HCT116 (cell line): ENCODE measurements at regions not wholly inside any gene's neighbourhood (a gene's known extent, or its start where the extent isn't known, plus 50 kb on each side); places are given as distances from the start of the nearest gene placed in this dataset.

Experiments
- ATAC-seq: fragments of 200-7000 bp; cut with Tn5 transposase; 2 replicates; pipeline ENCODE4 v1.9.1; 2020; ENCODE audit warnings: mild to moderate bottlenecking, moderate library complexity
- BruUV-seq: library from RNA; stranded (reverse); fragments of 400-500 nt; replicated peaks from 2 replicates; lab custom pipeline; 2021; lab: Mats Ljungman, UMichigan
- CTCF ChIA-PET: fragments of 300-600 bp; sonication (Branson Sonifier 250); formaldehyde crosslinking; loops from one replicate; lab custom pipeline; 2021; ENCODE audit warnings: antibody characterized with exemption; lab: Charles Lee
- POLR2A ChIA-PET: fragments of 300-600, 350-600 bp; sonication (Branson Sonifier 250); formaldehyde crosslinking; loops from one replicate; lab custom pipeline; 2021; ENCODE audit warnings: antibody characterized with exemption; lab: Charles Lee
- RAD21 ChIA-PET, 2 experiments: fragments of 300-600 bp; sonication (Branson Sonifier 250); formaldehyde crosslinking; loops; one replicate each; lab custom pipeline; 2023; ENCODE audit warnings: low total read pairs in 2 of 2; ENCODE audit not compliant: uncharacterized antibody in 2 of 2, unreplicated experiment in 2 of 2, low non-redundant PET in 1 of 2; lab: Charles Lee
- DNase-seq: peaks from one replicate; pipeline ENCODE4 v3.0.0-alpha.2; 2010; ENCODE audit warnings: low read depth, low spot score
- H2AFZ ChIP-seq: fragments of 200-600 bp; shearing (Covaris generic), sonication (generic); 2 replicates; pipeline ENCODE4 v1.6.1; 2017; ENCODE audit warnings: low read depth, mixed run types, mixed read lengths, antibody characterized with exemption, low read length; ENCODE audit not compliant: poor library complexity, severe bottlenecking
- H3K27ac ChIP-seq: 2 replicates; pipeline ENCODE4 v1.5.1; 2012; ENCODE audit warnings: low read depth, low read length
- H3K27me3 ChIP-seq: fragments of 200-600 bp; sonication (generic); 2 replicates; pipeline ENCODE4 v1.6.1; 2016; ENCODE audit warnings: mixed run types, low read length, mixed read lengths; ENCODE audit not compliant: insufficient read depth
- H3K36me3 ChIP-seq, 2 experiments: fragments of 200-500 bp in 1 of 2; fragments of 200-600 bp in 1 of 2; sonication (Bioruptor generic) in 1 of 2; sonication (generic) in 1 of 2; 2 replicates each; pipeline versions ENCODE4 v1.5.1 to v1.6.1; 2014 to 2016; ENCODE audit warnings: low read length in 2 of 2, inconsistent platforms in 1 of 2, mixed read lengths in 1 of 2, mixed run types in 1 of 2; ENCODE audit not compliant: insufficient read depth in 2 of 2, control insufficient read depth in 1 of 2
- H3K4me1 ChIP-seq, 2 experiments: fragments of 200-600 bp in 1 of 2; sonication (generic) in 1 of 2; 2 replicates each; pipeline versions ENCODE4 v1.5.1 to v1.6.1; 2012 to 2017; ENCODE audit warnings: low read length in 2 of 2, inconsistent platforms in 1 of 2, mild to moderate bottlenecking in 1 of 2, mixed read lengths in 1 of 2, mixed run types in 1 of 2, moderate library complexity in 1 of 2; ENCODE audit not compliant: insufficient read depth in 2 of 2, control insufficient read depth in 1 of 2
- H3K4me2 ChIP-seq: fragments of 200-600 bp; sonication (generic); 2 replicates; pipeline ENCODE4 v1.6.1; 2017; ENCODE audit warnings: mixed run types, low read length, mixed read lengths
- H3K4me3 ChIP-seq, 2 experiments: fragments of 200-600 bp in 1 of 2; sonication (generic) in 1 of 2; replicated peaks in 1 of 2; 2 replicates each; pipeline ENCODE4 v1.5.1; 2011 to 2016; ENCODE audit warnings: low read length in 2 of 2, control low read depth in 1 of 2, low read depth in 1 of 2, mild to moderate bottlenecking in 1 of 2, mixed read lengths in 1 of 2, mixed run types in 1 of 2
- H3K79me2 ChIP-seq: fragments of 200-600 bp; sonication (generic); 2 replicates; pipeline ENCODE4 v1.6.1; 2017; ENCODE audit warnings: mild to moderate bottlenecking, mixed run types, low read length, moderate library complexity, mixed read lengths; ENCODE audit not compliant: insufficient read depth
- H3K9ac ChIP-seq: fragments of 200-600 bp; sonication (generic); 2 replicates; pipeline ENCODE4 v1.6.1; 2016; ENCODE audit warnings: low read length, mixed read lengths
- H3K9me2 ChIP-seq: fragments of 200-600 bp; sonication (generic), shearing (Covaris generic); 2 replicates; pipeline ENCODE4 v1.6.1; 2017; ENCODE audit warnings: mixed run types, mild to moderate bottlenecking, moderate library complexity; ENCODE audit not compliant: insufficient read depth
- H3K9me3 ChIP-seq, 2 experiments: fragments of 200-500 bp in 1 of 2; fragments of 200-600 bp in 1 of 2; sonication (Bioruptor generic) in 1 of 2; sonication (generic) in 1 of 2; 2 replicates each; pipeline ENCODE4 v1.6.1; 2014 to 2017; ENCODE audit warnings: low read length in 2 of 2, mixed read lengths in 2 of 2, inconsistent platforms in 1 of 2, low read depth in 1 of 2, mild to moderate bottlenecking in 1 of 2, mixed run types in 1 of 2, moderate library complexity in 1 of 2; ENCODE audit not compliant: control insufficient read depth in 1 of 2, insufficient read depth in 1 of 2
- H4K20me1 ChIP-seq: fragments of 200-600 bp; sonication (generic), shearing (Covaris generic); 2 replicates; pipeline ENCODE4 v1.6.1; 2017; ENCODE audit warnings: mixed run types, mild to moderate bottlenecking, moderate library complexity; ENCODE audit not compliant: insufficient read depth
- ELF1 ChIP-seq: IDR thresholded peaks from 2 replicates; pipeline ENCODE4 v1.6.1; 2012; ENCODE audit warnings: low read depth, borderline replicate concordance
- EZH2 ChIP-seq: fragments of 200-600 bp; sonication (generic); IDR thresholded peaks from 2 replicates; pipeline ENCODE4 v1.6.1; 2017; ENCODE audit warnings: antibody characterized with exemption, mixed run types
- EZH2phosphoT487 ChIP-seq: fragments of 200-600 bp; IDR thresholded peaks from 2 replicates; pipeline ENCODE4 v1.6.1; 2018; ENCODE audit warnings: antibody characterized with exemption, borderline replicate concordance
- FOSL1 ChIP-seq: IDR thresholded peaks from 2 replicates; pipeline ENCODE4 v1.6.1; 2012; ENCODE audit warnings: low read depth
- JUND ChIP-seq: IDR thresholded peaks from 2 replicates; pipeline ENCODE4 v1.6.1; 2012
- POLR2A ChIP-seq: IDR thresholded peaks from 2 replicates; pipeline ENCODE4 v1.7.0; 2011; ENCODE audit warnings: borderline replicate concordance; ENCODE audit not compliant: insufficient read depth, insufficient read length; ENCODE audit errors: extremely low read depth
- POLR2AphosphoS5 ChIP-seq: IDR thresholded peaks from 2 replicates; pipeline ENCODE4 v1.6.1; 2011; ENCODE audit warnings: mild to moderate bottlenecking, low read depth, low read length, moderate library complexity
- RAD21 ChIP-seq: IDR thresholded peaks from 2 replicates; pipeline ENCODE4 v1.6.1; 2012; ENCODE audit warnings: low read depth, mild to moderate bottlenecking
- SIN3A ChIP-seq: IDR thresholded peaks from 2 replicates; pipeline ENCODE4 v1.6.1; 2012; ENCODE audit warnings: low read depth
- SP1 ChIP-seq: IDR thresholded peaks from 2 replicates; pipeline ENCODE4 v1.6.1; 2012; ENCODE audit warnings: low read depth
- SRF ChIP-seq: IDR thresholded peaks from 2 replicates; pipeline ENCODE4 v1.6.1; 2012; ENCODE audit warnings: low read depth
- TCF7L2 ChIP-seq: IDR thresholded peaks from 2 replicates; pipeline ENCODE4 v1.7.0; 2011; ENCODE audit warnings: borderline replicate concordance, inconsistent platforms; ENCODE audit not compliant: insufficient read depth, insufficient read length; ENCODE audit errors: extremely low read depth
- YY1 ChIP-seq: IDR thresholded peaks from 2 replicates; pipeline ENCODE4 v1.6.1; 2011; ENCODE audit warnings: low read length, low read depth, moderate library complexity, mild to moderate bottlenecking; ENCODE audit not compliant: insufficient replicate concordance; ENCODE audit errors: extremely low read depth
- ZFX ChIP-seq: fragments of 450-650 bp; IDR thresholded peaks from 2 replicates; pipeline ENCODE4 v1.6.1; 2017
- ZNF274 ChIP-seq: fragments of 200-500 bp; sonication (Bioruptor generic); IDR thresholded peaks from 2 replicates; pipeline ENCODE4 v1.6.1; 2014; ENCODE audit warnings: mild to moderate bottlenecking, low read depth, low read length, inconsistent platforms
- intact Hi-C: fragments of 100-400 bp; cut with micrococcal nuclease; formaldehyde crosslinking; loops from 2 replicates; pipeline ENCODE4 v1.10.0; 2022
- TF ChIP-seq, protein P1 (sequence below): IDR thresholded peaks from 2 replicates; pipeline ENCODE4 v1.6.1; 2011; ENCODE audit warnings: mild to moderate bottlenecking, low read length, moderate library complexity; ENCODE audit not compliant: insufficient replicate concordance; ENCODE audit errors: extremely low read depth

DNA sequence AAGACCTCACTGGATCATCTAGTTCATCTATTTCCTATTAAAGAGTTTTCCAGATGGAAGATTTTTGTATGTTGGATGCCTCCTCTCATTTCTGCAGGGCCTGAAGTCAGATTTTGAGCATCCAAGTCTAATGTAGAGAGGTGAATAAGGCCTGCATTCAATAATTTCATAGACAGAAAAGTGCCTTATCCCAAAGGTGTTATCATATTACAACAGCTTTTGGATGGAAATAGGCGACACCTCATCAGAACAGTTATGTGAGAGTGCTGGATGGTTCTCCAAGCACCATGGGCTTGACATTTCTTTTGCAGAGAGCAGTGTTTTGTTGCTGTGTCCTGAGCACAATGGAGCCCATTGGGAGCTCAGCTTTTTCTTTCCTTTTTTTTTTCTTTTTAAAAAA lies 162.4 kb upstream of the MEOX2 start:
- Histone ChIP-seq H3K27me3 (no peaks in the 10 kb centered on the region), H3K4me3 (no peak overlapping the region), H3K9ac (no peak overlapping the region), H3K4me1 (no peaks in the 10 kb centered on the region), H3K9me2 (no peaks in the 10 kb centered on the region; the same call in 1 of the 2 replicates), H2AFZ (no peak overlapping the region), H3K36me3 (no peaks in the 10 kb centered on the region), H4K20me1 (no peaks in the 10 kb centered on the region), H3K4me2 (no peak overlapping the region), H3K9me3 (no peaks in the 10 kb centered on the region), H3K79me2 (no peaks in the 10 kb centered on the region), H3K27ac (no peak overlapping the region)
- no peak for ATAC-seq
- DNase-seq, result no peak
- RAD21 ChIA-PET, result no interaction called here
- intact Hi-C loops, result no loop called here
- no TSS peak for BruUV-seq
- no peak for TF ChIP-seq FOSL1
- no peak for TF ChIP-seq POLR2AphosphoS5
- no peak for TF ChIP-seq ELF1
- TF ChIP-seq, protein P1, sequence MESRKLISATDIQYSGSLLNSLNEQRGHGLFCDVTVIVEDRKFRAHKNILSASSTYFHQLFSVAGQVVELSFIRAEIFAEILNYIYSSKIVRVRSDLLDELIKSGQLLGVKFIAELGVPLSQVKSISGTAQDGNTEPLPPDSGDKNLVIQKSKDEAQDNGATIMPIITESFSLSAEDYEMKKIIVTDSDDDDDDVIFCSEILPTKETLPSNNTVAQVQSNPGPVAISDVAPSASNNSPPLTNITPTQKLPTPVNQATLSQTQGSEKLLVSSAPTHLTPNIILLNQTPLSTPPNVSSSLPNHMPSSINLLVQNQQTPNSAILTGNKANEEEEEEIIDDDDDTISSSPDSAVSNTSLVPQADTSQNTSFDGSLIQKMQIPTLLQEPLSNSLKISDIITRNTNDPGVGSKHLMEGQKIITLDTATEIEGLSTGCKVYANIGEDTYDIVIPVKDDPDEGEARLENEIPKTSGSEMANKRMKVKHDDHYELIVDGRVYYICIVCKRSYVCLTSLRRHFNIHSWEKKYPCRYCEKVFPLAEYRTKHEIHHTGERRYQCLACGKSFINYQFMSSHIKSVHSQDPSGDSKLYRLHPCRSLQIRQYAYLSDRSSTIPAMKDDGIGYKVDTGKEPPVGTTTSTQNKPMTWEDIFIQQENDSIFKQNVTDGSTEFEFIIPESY, result no peak
- no peak for TF ChIP-seq POLR2A
- no peak for TF ChIP-seq SRF
- TF ChIP-seq EZH2, result no peak
- no peak for TF ChIP-seq ZNF274
- no peak for TF ChIP-seq JUND
- TF ChIP-seq SP1, result no peak
- TF ChIP-seq YY1, result no peak
- TF ChIP-seq TCF7L2, result no peak
- TF ChIP-seq SIN3A, result no peak
- no peak for TF ChIP-seq EZH2phosphoT487
- TF ChIP-seq RAD21, result no peak
- TF ChIP-seq ZFX, result no peak
- CTCF ChIA-PET, result no interaction called here
- POLR2A ChIA-PET, result no interaction called here
